ENCODE measurements at regions not wholly inside any gene's neighbourhood (a gene's known extent, or its start where the extent isn't known, plus 50 kb on each side); places are given as distances from the start of the nearest gene placed in this dataset.

- no peak for TF ChIP-seq EZH2 (IDR thresholded peaks at IDR 0.05; ENCODE audit: low read length)
- TF ChIP-seq CTCF (optimal IDR thresholded peaks at IDR 0.05 in 1 of 3, IDR thresholded peaks at IDR 0.05 in 1 of 3, conservative IDR thresholded peaks at IDR 0.05 in 1 of 3; ENCODE audit: extremely low read depth in 1 of 3, insufficient read depth in 2 of 3, low read length in 3 of 3) = no peak
Measured at GRCh38 chr4:171594293-171594692, 218.9 kb upstream of the GALNTL6 start.
